ENCODE measurements at regions not wholly inside any gene's neighbourhood (a gene's known extent, or its start where the extent isn't known, plus 50 kb on each side); places are given as distances from the start of the nearest gene placed in this dataset.

DNA sequence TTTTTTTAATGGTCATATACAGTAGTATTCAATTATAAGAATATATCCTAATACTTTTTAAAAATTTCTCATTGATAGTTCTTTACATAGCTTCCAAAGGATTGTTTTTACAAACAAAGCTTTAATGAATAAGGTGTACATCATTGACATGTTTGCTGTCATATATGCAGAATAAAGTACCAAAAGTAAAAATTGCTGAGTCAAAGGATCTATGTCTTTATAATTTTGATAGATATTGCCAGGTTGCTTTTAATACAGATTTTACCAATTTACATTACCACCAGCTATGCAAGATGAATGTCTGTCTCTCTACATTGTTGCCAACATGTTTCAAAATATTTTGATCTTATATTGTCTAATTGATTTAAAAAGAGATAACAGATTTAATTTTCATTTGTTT lies 173.9 kb upstream of the FAM78B start:
- TF ChIP-seq CTCF (IDR thresholded peaks at IDR 0.05) (no peak), EP300 (IDR thresholded peaks at IDR 0.05; ENCODE audit: low read depth) (no peak), POLR2A (IDR thresholded peaks at IDR 0.05) (no peak), POLR2AphosphoS5 (IDR thresholded peaks at IDR 0.05) (no peak)
- Histone ChIP-seq H3K27ac (no peak overlapping the region), H3K4me3 (no peak overlapping the region), H3K4me1 (no peaks in the 10 kb centered on the region), H3K27me3 (no peaks in the 10 kb centered on the region), H3K36me3 (no peaks in the 10 kb centered on the region), H3K9me3 (no peaks in the 10 kb centered on the region)
- intact Hi-C loops (cut with DNase I; ENCODE audit: low total_unique reads): no loop called here
- in situ Hi-C loops (cut with MboI; ENCODE audit: low pct_ligation_motif_present in 1 of 4, low pct_unique_long_range_greater_than_20kb in 1 of 4, low sequenced_read_pairs in 3 of 4): no loop called here
- DNase-seq: no peak

DNA sequence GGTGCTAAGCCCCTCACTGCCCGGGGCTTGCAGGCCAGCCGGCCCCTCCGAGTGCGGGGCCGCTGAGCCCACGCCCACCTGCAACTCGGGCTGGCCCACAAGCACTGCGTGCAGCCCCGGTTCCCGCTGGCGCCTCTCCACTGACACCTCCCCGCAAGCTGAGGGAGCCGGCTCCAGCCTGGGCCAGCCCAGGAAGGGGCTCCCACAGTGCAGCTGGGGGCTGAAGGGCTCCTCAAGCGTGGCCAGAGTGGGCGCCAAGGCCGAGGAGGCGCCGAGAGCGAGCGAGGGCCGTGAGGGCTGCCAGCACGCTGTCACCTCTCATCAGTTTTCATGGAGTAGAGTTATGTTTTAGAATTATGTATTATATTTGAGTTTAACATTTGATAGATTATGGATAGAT lies 176.5 kb upstream of the FAM78B start:
- no peaks in the 10 kb centered on the region for H3K36me3 ChIP-seq
- in situ Hi-C loops (cut with MboI; ENCODE audit: low pct_ligation_motif_present in 1 of 4, low pct_unique_long_range_greater_than_20kb in 1 of 4, low sequenced_read_pairs in 3 of 4) (no loop called here), intact Hi-C loops (cut with DNase I; ENCODE audit: low total_unique reads) (no loop called here)
- TF ChIP-seq POLR2A (IDR thresholded peaks at IDR 0.05): no peak
- no peak for TF ChIP-seq EP300 (IDR thresholded peaks at IDR 0.05; ENCODE audit: low read depth)
- no peak for TF ChIP-seq POLR2AphosphoS5 (IDR thresholded peaks at IDR 0.05)
- no peak for TF ChIP-seq CTCF (IDR thresholded peaks at IDR 0.05)
- no peak overlapping the region for H3K4me3 ChIP-seq
- WGBS, 2 donors (ENCODE audit: low coverage in 1 of 2): 88% methylated on average over 11 of the region's 22 CpGs; no CpG with 5 or more reads in 1 of the 2 donors
- no peaks in the 10 kb centered on the region for H3K27me3 ChIP-seq
- no peak for DNase-seq
- no peak overlapping the region for H3K27ac ChIP-seq
- no peaks in the 10 kb centered on the region for H3K9me3 ChIP-seq
- no peaks in the 10 kb centered on the region for H3K4me1 ChIP-seq

DNA sequence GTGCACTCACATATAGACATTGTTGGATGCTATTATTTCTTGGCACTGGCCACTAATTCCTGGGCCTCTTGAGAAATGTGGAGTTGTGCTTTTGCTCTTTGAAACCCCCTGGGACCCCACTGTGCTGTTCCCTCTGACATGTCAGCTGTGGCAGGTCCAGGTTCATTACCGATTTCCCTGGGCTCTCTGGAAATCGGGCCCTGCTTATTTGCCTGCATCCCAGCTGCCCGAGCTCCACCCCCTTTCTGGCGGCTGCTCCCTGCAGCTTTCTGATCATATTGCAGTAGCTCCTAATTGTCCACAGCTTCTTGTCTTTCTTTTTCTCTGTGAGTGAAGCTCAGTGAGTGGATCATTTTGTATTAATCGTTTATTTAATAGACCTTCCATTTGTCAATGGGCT lies 183.7 kb upstream of the FAM78B start:
- peaks cover 4% of the 10 kb centered on the region for H3K27me3 ChIP-seq
- H3K27ac ChIP-seq: no peak overlapping the region
- in situ Hi-C loops (cut with MboI; ENCODE audit: low pct_ligation_motif_present in 1 of 4, low pct_unique_long_range_greater_than_20kb in 1 of 4, low sequenced_read_pairs in 3 of 4): no loop called here
- H3K4me1 ChIP-seq: no peaks in the 10 kb centered on the region
- DNase-seq: no peak
- intact Hi-C loops (cut with DNase I; ENCODE audit: low total_unique reads): no loop called here
- H3K9me3 ChIP-seq: no peaks in the 10 kb centered on the region
- 57 to 59% methylated on average over 5 of the region's 5 CpGs for WGBS, 2 donors (ENCODE audit: low coverage in 1 of 2)
- TF ChIP-seq EP300 (IDR thresholded peaks at IDR 0.05; ENCODE audit: low read depth): no peak
- no peak for TF ChIP-seq POLR2A (IDR thresholded peaks at IDR 0.05)
- TF ChIP-seq CTCF (IDR thresholded peaks at IDR 0.05): no peak
- no peak for TF ChIP-seq POLR2AphosphoS5 (IDR thresholded peaks at IDR 0.05)
- H3K4me3 ChIP-seq: no peak overlapping the region
- H3K36me3 ChIP-seq: no peaks in the 10 kb centered on the region

- 45% methylated on average over 1 of the region's 1 CpG; no CpG with 5 or more reads in 1 of the 2 donors for WGBS, 2 donors (ENCODE audit: low coverage in 1 of 2)
- no peak overlapping the region for H3K27ac ChIP-seq
- TF ChIP-seq POLR2A (IDR thresholded peaks at IDR 0.05) (no peak), CTCF (IDR thresholded peaks at IDR 0.05) (no peak), POLR2AphosphoS5 (IDR thresholded peaks at IDR 0.05) (no peak), EP300 (IDR thresholded peaks at IDR 0.05; ENCODE audit: low read depth) (no peak)
- H3K27me3 ChIP-seq: peaks cover 4% of the 10 kb centered on the region
- intact Hi-C loops (cut with DNase I; ENCODE audit: low total_unique reads): no loop called here
- H3K36me3 ChIP-seq: no peaks in the 10 kb centered on the region
- no peaks in the 10 kb centered on the region for H3K9me3 ChIP-seq
- no peak for DNase-seq
- in situ Hi-C loops (cut with MboI; ENCODE audit: low pct_ligation_motif_present in 1 of 4, low pct_unique_long_range_greater_than_20kb in 1 of 4, low sequenced_read_pairs in 3 of 4): no loop called here
- H3K4me1 ChIP-seq: no peaks in the 10 kb centered on the region
- no peak overlapping the region for H3K4me3 ChIP-seq
Observed at GRCh38 chr1:166351676-166352075, 184.9 kb upstream of the FAM78B start.

Data from transverse colon (tissue), 4 donors.